ENCODE measurements at regions not wholly inside any gene's neighbourhood (a gene's known extent, or its start where the extent isn't known, plus 50 kb on each side); places are given as distances from the start of the nearest gene placed in this dataset.

GRCh38 chr10:3404381-3404780 is 231.8 kb upstream of the PITRM1 start:
- Mint-ChIP-seq H3K27ac (no peak overlapping the region), H3K4me1 (peaks cover 0 to 1% (median 0%) of the 10 kb centered on the region in 3 donors), H3K27me3 (peaks cover 3% of the 10 kb centered on the region), H3K4me3 (no peak overlapping the region), H3K36me3 (no peaks in the 10 kb centered on the region), H3K9me3 (no peaks in the 10 kb centered on the region)

DNA sequence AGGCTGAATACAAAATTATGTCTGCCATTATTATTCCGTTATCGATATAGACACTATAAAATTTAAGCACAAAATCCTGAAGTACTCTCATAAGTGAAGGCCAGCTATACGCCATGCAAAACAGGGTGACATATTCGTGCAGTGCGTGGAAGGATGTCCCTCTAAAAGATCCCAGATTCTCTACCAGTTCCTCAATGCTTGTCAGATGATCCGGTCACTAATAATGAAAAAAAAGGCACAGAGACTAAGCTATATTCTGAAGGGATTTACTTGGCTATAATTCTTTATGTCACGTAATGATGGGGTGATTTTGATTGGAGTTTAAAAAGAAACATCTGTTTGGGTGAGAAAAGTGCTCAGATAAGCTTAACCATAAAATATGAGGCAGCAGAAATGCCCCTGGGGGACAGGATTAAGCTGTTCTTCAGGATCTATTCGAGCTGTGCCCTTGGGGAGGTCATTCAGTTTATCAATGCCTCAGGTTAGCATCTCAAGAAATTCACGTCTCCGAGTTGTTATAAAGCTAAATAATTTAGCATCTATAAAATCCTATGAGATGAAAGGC is 229.7 kb upstream of the PITRM1 start:
- Mint-ChIP-seq H3K4me1 (peaks cover 0 to 1% (median 0%) of the 10 kb centered on the region in 3 donors), H3K36me3 (no peaks in the 10 kb centered on the region), H3K27me3 (peaks cover 3% of the 10 kb centered on the region), H3K4me3 (no peak overlapping the region), H3K27ac (no peak overlapping the region), H3K9me3 (no peaks in the 10 kb centered on the region)

DNA sequence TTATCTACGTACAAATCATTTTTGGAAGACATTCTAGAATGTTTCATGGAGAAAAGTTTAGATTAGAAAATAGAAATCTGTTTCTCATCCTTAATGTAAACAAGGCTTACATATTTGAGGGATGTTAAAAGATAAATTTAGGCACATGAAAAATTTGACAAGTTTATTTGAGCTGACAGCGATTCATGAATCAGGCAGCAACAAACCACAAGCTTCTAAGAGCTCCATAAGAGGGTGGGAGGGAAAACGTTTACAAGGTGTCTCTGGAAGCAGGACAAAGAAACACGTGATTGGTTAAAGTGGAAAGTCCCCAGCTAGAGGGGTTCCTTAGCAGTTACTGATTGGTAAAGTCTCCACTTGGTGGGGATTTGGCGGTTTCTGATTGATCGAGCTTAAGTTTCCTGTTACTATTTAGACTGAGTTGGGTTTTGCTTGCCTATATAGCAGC is 228.9 kb upstream of the PITRM1 start:
- H3K4me1 Mint-ChIP-seq, result peaks cover 0 to 1% (median 0%) of the 10 kb centered on the region in 3 donors
- no peak overlapping the region for H3K4me3 Mint-ChIP-seq
- no peak overlapping the region for H3K27ac Mint-ChIP-seq
- no peaks in the 10 kb centered on the region for H3K36me3 Mint-ChIP-seq
- H3K27me3 Mint-ChIP-seq, result peaks cover 3% of the 10 kb centered on the region
- no peaks in the 10 kb centered on the region for H3K9me3 Mint-ChIP-seq

- peaks cover 5% of the 10 kb centered on the region for H3K27me3 Mint-ChIP-seq
Observed at GRCh38 chr10:3400348-3400747, 227.8 kb upstream of the PITRM1 start.

DNA sequence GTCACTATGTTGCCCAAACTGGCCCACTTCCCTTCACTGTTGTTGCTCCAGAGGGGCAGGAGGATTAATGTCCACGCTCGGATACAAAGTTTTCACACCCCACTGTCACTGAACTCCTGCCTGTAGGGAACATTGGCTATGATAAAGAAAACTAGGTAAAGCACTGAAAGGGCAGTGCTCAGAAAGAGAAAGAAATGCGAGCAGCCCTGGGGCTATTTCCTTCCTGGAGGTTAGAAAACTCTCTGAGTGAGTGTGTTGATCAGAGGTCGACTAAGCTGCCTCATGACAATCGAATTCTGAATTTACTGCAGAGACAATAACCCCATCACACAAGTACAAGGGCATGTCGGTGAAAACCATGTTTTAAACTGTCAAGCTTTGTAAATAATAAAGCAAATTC is 227.2 kb upstream of the PITRM1 start:
- Mint-ChIP-seq H3K27ac (no peak overlapping the region), H3K4me3 (no peak overlapping the region), H3K9me3 (no peaks in the 10 kb centered on the region), H3K36me3 (peaks cover under 1% of the 10 kb centered on the region), H3K4me1 (peaks cover 0 to 1% (median 0%) of the 10 kb centered on the region in 3 donors), H3K27me3 (peaks cover 5% of the 10 kb centered on the region)

More at GRCh38 chr10:3400348-3400747, 227.8 kb upstream of the PITRM1 start:
- H3K27ac Mint-ChIP-seq, result no peak overlapping the region
- peak overlapping the region in 1 of 4 donors; percentile 47 for H3K4me3 Mint-ChIP-seq
- no peaks in the 10 kb centered on the region for H3K9me3 Mint-ChIP-seq
- no peaks in the 10 kb centered on the region for H3K36me3 Mint-ChIP-seq
- peaks cover 0 to 1% (median 0%) of the 10 kb centered on the region in 3 donors for H3K4me1 Mint-ChIP-seq

- H3K4me3 Mint-ChIP-seq, result no peak overlapping the region
Observed at GRCh38 chr10:3398825-3399646, 226.5 kb upstream of the PITRM1 start.

GRCh38 chr10:3397846-3398245 is 225.3 kb upstream of the PITRM1 start:
- Mint-ChIP-seq H3K27me3 (peaks cover 7% of the 10 kb centered on the region), H3K9me3 (peaks cover 0 to 3% (median 0%) of the 10 kb centered on the region in 3 donors), H3K4me3 (no peak overlapping the region), H3K27ac (no peak overlapping the region), H3K4me1 (peaks cover 4 to 7% (median 5%) of the 10 kb centered on the region in 3 donors), H3K36me3 (peaks cover 7% of the 10 kb centered on the region)

More at GRCh38 chr10:3398825-3399646, 226.5 kb upstream of the PITRM1 start:
- Mint-ChIP-seq H3K27me3 (peaks cover 5% of the 10 kb centered on the region), H3K36me3 (peaks cover 4% of the 10 kb centered on the region), H3K27ac (no peak overlapping the region), H3K4me1 (peaks cover under 1 to 4% (median 4%) of the 10 kb centered on the region in 3 donors), H3K9me3 (peaks cover 0 to 3% (median 0%) of the 10 kb centered on the region in 3 donors)

GRCh38 chr10:3397231-3397630 is 224.6 kb upstream of the PITRM1 start:
- Mint-ChIP-seq H3K4me1 (peaks cover 4 to 7% (median 5%) of the 10 kb centered on the region in 3 donors), H3K9me3 (peaks cover 0 to 3% (median 0%) of the 10 kb centered on the region in 3 donors), H3K27me3 (peaks cover 6% of the 10 kb centered on the region), H3K27ac (no peak overlapping the region), H3K4me3 (no peak overlapping the region), H3K36me3 (peaks cover 7% of the 10 kb centered on the region)

DNA sequence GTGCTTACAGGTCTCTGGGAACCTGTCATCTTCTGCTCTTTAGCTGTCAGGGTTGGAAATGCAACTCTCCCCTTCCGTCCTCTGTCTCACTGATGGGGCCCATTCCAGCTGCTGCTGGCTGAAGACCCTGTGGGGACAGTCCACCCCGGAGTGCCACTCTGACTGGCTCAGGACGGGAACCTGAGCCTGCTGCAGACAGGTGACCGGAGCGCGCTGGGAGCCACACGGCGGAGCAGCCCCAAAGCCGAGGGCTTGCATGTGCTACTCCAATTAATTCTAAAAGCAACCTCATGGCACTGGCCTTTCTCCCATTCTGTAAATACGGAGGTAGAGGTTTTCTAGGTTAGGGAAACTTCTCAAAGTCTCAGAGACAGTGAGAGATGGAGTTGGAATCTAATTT is 223.5 kb upstream of the PITRM1 start:
- peaks cover 4 to 6% (median 5%) of the 10 kb centered on the region in 3 donors for H3K4me1 Mint-ChIP-seq
- H3K27me3 Mint-ChIP-seq, result peaks cover 6% of the 10 kb centered on the region
- no peak overlapping the region for H3K27ac Mint-ChIP-seq
- peaks cover 0 to 3% (median 0%) of the 10 kb centered on the region in 3 donors for H3K9me3 Mint-ChIP-seq
- no peak overlapping the region for H3K4me3 Mint-ChIP-seq
- H3K36me3 Mint-ChIP-seq, result peaks cover 7% of the 10 kb centered on the region

GRCh38 chr10:3395458-3395861 is 222.9 kb upstream of the PITRM1 start:
- peaks cover 6% of the 10 kb centered on the region for H3K27me3 Mint-ChIP-seq
- no peak overlapping the region for H3K27ac Mint-ChIP-seq
- H3K4me1 Mint-ChIP-seq, result peaks cover 4 to 6% (median 5%) of the 10 kb centered on the region in 3 donors
- H3K4me3 Mint-ChIP-seq, result no peak overlapping the region
- peaks cover 0 to 3% (median 0%) of the 10 kb centered on the region in 3 donors for H3K9me3 Mint-ChIP-seq
- H3K36me3 Mint-ChIP-seq, result peaks cover 9% of the 10 kb centered on the region

DNA sequence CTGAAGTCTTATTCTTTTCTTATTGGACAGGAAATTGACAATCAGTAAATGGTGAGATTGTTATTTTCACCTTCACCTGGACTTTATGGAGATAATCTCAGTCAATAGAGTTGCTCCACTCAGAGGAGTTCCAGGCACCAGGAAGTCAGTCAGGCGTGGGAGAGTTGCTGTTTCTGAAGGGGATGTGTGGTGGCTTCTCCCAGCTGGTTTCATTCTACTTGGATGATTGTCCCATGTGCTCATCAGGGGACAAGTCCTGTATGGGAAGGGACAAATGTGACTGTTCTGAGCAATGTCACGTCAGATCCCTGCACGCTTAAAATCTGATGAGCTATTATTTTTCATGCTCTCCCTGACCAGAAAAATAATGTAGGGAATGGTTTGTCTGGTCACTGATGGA is 222.5 kb upstream of the PITRM1 start:
- peaks cover 0 to 3% (median 0%) of the 10 kb centered on the region in 3 donors for H3K9me3 Mint-ChIP-seq
- no peak overlapping the region for H3K27ac Mint-ChIP-seq
- H3K27me3 Mint-ChIP-seq, result peaks cover 6% of the 10 kb centered on the region
- H3K4me3 Mint-ChIP-seq, result no peak overlapping the region
- H3K36me3 Mint-ChIP-seq, result peaks cover 9% of the 10 kb centered on the region
- peaks cover 4 to 6% (median 5%) of the 10 kb centered on the region in 3 donors for H3K4me1 Mint-ChIP-seq

DNA sequence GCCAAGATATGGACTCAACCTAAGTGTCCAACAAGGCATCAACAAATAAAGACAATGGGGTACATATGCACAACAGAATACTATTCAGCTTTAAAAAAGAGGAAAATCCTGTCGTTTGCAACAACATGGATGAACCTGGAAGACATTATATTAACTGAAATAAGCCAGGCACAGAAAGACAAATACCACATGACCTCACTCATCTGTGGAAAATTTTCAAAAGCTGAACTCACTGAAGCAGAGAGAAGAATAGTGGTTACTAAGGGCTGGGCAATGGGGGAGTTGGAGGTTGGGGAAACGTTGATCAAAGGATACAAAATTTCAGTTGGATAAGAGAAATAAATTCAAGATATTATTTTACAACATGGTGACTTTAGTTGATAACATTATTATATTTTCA is 221.4 kb upstream of the PITRM1 start:
- no peak overlapping the region for H3K4me3 Mint-ChIP-seq
- peaks cover 4% of the 10 kb centered on the region for H3K27me3 Mint-ChIP-seq
- H3K4me1 Mint-ChIP-seq, result peaks cover 4 to 6% (median 5%) of the 10 kb centered on the region in 3 donors
- H3K36me3 Mint-ChIP-seq, result peaks cover 9% of the 10 kb centered on the region
- H3K27ac Mint-ChIP-seq, result peak overlapping the region in 1 of 3 donors; percentile 25
- H3K9me3 Mint-ChIP-seq, result peaks cover 0 to 3% (median 0%) of the 10 kb centered on the region in 3 donors

- no peak overlapping the region for H3K4me3 Mint-ChIP-seq
- H3K9me3 Mint-ChIP-seq, result peaks cover 0 to 3% (median 0%) of the 10 kb centered on the region in 3 donors
- H3K27ac Mint-ChIP-seq, result no peak overlapping the region
- peaks cover 9% of the 10 kb centered on the region for H3K36me3 Mint-ChIP-seq
- H3K4me1 Mint-ChIP-seq, result peaks cover 4 to 6% (median 5%) of the 10 kb centered on the region in 3 donors
- peaks cover 4% of the 10 kb centered on the region for H3K27me3 Mint-ChIP-seq
Observed at GRCh38 chr10:3391657-3392056, 219.1 kb upstream of the PITRM1 start.

DNA sequence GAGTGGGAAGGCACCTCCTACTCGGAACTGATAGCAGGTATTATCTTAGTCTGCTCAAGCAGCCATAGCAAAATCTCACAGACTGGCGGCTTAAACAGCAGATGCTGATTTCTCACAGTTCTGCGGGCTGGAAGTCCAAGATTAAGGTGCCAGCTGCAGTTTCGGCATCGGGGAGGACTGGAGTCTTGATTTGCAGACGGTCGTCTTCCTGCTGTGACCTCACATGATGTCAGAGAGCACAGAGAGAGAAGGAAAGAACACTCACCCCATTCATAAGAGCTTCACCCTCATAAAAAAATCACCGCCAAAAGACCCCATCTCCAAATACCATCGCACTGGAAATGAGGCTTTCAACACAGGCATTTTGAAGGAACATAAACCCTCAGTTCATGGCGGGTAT is 216.5 kb upstream of the PITRM1 start:
- Mint-ChIP-seq H3K4me3 (no peak overlapping the region), H3K27ac (no peak overlapping the region), H3K4me1 (peaks cover under 1 to 5% (median 3%) of the 10 kb centered on the region in 3 donors), H3K36me3 (peaks cover 8% of the 10 kb centered on the region), H3K27me3 (peaks cover 2% of the 10 kb centered on the region), H3K9me3 (peaks cover 3 to 13% (median 11%) of the 10 kb centered on the region in 3 donors)

GRCh38 chr10:3385487-3385886 is 212.9 kb upstream of the PITRM1 start:
- peaks cover 1% of the 10 kb centered on the region for H3K27me3 Mint-ChIP-seq
- H3K27ac Mint-ChIP-seq, result no peak overlapping the region
- no peak overlapping the region for H3K4me3 Mint-ChIP-seq
- H3K4me1 Mint-ChIP-seq, result no peaks in the 10 kb centered on the region
- peaks cover 3 to 15% (median 13%) of the 10 kb centered on the region in 3 donors for H3K9me3 Mint-ChIP-seq
- peaks cover 5% of the 10 kb centered on the region for H3K36me3 Mint-ChIP-seq
